ENCODE measurements at regions not wholly inside any gene's neighbourhood (a gene's known extent, or its start where the extent isn't known, plus 50 kb on each side); places are given as distances from the start of the nearest gene placed in this dataset.
"Not testable (repeated sequence)": the region's sequence is repeated elsewhere in the genome, so short reads cannot be mapped to it uniquely, and the experiment has no call there.

DNA sequence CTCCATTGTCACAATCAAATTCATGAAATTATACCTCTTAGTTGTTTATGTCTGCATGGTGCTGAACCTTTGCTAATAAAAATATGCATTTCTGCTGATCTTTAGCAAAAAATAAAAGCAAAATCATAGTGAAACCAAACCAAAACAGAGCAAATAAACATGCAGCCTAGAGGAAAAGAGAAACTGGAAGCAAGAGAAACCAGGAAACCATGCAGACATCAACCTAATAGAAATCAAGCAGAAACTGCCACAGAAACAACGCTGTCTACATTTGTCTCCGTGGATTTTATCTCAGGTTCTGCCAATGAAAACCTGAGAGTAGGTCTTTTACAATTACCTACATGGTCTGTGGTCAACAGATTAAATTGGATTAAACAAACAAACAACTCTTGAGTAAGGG is 173.7 kb downstream of the SYT10 start:
- Histone ChIP-seq H3K4me3 (ENCODE audit: low read length) (no peak overlapping the region), H3K4me1 (ENCODE audit: insufficient read depth, low read length) (peaks cover 8% of the 10 kb centered on the region; the same call in 1 of the 2 replicates), H3K9me3 (ENCODE audit: insufficient read depth, low read depth, low read length) (no peaks in the 10 kb centered on the region), H3K27ac (ENCODE audit: low read depth, low read length) (0 out of 2 replicates have a peak overlapping the region, but pooled peaks have one; percentile 41), H3K9ac (ENCODE audit: low read depth, low read length) (no peak overlapping the region), H3K27me3 (ENCODE audit: insufficient read depth, low read length) (no peaks in the 10 kb centered on the region), H3K36me3 (ENCODE audit: insufficient read depth, low read length) (no peaks in the 10 kb centered on the region)
- WGBS, result 93% methylated on average over 2 of the region's 2 CpGs

DNA sequence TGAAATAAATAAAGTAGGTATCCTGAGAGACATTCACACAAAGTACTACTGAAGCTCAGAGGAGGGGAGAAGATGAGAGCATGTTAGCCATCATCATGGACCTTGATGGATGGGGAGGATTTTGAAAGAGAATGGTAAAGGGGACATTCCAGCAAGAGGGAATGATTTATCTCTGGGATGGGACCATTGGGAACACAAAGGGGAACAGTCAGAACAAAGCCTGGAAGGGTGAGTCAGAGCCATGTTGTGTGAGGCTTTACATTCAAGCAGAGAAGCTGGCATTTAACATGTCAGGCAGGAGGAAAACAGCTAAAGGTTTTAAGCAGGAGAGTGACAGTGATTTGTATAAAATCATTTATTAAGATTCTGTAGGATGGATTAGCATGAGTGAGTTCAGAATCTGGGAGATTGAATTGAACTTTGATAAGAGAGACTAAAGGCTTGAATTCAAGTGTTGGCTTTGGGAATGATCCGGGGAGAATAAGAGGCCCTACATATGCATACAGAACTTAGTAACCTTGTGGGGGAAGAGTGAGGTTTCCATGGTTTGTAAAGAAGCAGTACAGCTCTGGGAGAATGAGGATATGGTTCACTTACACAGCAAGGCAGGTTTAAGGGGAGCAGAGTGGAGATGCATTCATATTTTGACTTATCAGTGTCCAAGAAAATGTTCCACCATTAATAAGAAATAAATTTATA is 174.4 kb downstream of the SYT10 start:
- Histone ChIP-seq H3K4me3 (ENCODE audit: low read length) (no peak overlapping the region), H3K9ac (ENCODE audit: low read depth, low read length) (no peak overlapping the region), H3K4me1 (ENCODE audit: insufficient read depth, low read length) (peaks cover 8% of the 10 kb centered on the region; the same call in 1 of the 2 replicates), H3K27me3 (ENCODE audit: insufficient read depth, low read length) (no peaks in the 10 kb centered on the region), H3K9me3 (ENCODE audit: insufficient read depth, low read depth, low read length) (no peaks in the 10 kb centered on the region), H3K27ac (ENCODE audit: low read depth, low read length) (no peak overlapping the region), H3K36me3 (ENCODE audit: insufficient read depth, low read length) (no peaks in the 10 kb centered on the region)
- WGBS, result 80% methylated on average over 1 of the region's 1 CpG

DNA sequence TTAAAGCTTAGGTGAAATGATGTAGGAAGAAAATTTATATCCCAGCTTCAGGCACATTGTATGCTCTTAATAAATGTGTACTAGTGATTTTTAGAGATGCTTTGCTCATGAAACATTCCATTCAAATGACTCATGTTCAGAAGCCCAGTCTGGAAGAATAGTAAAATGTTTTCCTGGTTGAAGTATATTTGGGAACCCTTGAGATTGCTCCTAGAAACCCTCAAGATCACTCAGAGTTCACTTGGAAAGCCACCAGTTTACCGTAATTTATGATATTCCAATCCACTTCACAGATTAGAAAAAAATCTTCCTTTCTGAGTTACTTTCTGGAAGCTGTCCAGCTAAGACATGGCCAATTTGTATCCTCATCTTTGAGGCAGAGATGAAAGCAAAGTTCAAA is 186.4 kb downstream of the SYT10 start:
- no peak overlapping the region for H3K9ac ChIP-seq (ENCODE audit: low read depth, low read length)
- no peaks in the 10 kb centered on the region for H3K4me1 ChIP-seq (ENCODE audit: insufficient read depth, low read length)
- H3K27ac ChIP-seq (ENCODE audit: low read depth, low read length), result no peak overlapping the region
- no peak overlapping the region for H3K4me3 ChIP-seq (ENCODE audit: low read length)
- H3K9me3 ChIP-seq (ENCODE audit: insufficient read depth, low read depth, low read length), result no peaks in the 10 kb centered on the region
- 94% methylated on average over 1 of the region's 1 CpG for WGBS
- no peaks in the 10 kb centered on the region for H3K36me3 ChIP-seq (ENCODE audit: insufficient read depth, low read length)
- no peaks in the 10 kb centered on the region for H3K27me3 ChIP-seq (ENCODE audit: insufficient read depth, low read length)

DNA sequence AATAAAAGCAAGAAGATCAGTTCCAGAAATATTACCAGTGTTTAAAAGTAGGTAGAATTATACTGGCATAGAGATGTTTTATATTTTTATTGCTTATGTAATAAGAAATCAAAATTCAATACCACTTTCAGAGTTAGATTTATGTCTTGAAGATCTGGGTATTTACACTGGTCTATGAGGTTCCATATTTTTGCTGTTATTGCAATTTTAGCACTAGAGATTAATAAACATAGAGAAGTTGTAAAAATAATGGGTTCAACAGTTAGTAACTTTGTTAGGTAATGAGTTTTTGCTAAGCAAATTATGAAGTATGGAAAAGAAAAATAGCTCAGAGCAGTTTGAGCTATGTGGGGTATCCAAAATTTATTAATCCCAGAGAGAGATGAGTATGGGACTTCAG is 188.1 kb downstream of the SYT10 start:
- no peaks in the 10 kb centered on the region for H3K27me3 ChIP-seq (ENCODE audit: insufficient read depth, low read length)
- no peaks in the 10 kb centered on the region for H3K9me3 ChIP-seq (ENCODE audit: insufficient read depth, low read depth, low read length)
- H3K4me3 ChIP-seq (ENCODE audit: low read length), result no peak overlapping the region
- no peaks in the 10 kb centered on the region for H3K4me1 ChIP-seq (ENCODE audit: insufficient read depth, low read length)
- H3K27ac ChIP-seq (ENCODE audit: low read depth, low read length), result no peak overlapping the region
- no peaks in the 10 kb centered on the region for H3K36me3 ChIP-seq (ENCODE audit: insufficient read depth, low read length)
- no peak overlapping the region for H3K9ac ChIP-seq (ENCODE audit: low read depth, low read length)

DNA sequence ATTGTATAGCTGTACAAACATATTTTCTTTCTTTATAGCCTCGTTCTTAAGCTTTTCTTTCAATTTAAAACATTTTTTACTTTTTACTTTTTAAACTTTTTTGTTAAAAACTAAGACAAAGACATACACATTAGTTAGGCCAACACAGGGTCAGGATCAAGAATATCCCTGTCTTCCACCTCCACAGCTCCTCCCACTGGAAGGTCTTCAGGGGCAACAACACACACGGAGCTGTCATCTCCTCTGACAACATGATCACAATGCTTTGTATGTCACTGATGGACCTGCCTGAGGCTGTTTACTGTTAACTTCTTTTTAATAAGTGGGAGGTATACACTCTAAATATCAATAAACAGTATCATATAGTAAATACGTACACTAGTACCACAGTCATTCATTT is 191.3 kb downstream of the SYT10 start:
- no peaks in the 10 kb centered on the region for H3K4me1 ChIP-seq (ENCODE audit: insufficient read depth, low read length)
- H3K27me3 ChIP-seq (ENCODE audit: insufficient read depth, low read length), result no peaks in the 10 kb centered on the region
- H3K36me3 ChIP-seq (ENCODE audit: insufficient read depth, low read length), result no peaks in the 10 kb centered on the region
- H3K4me3 ChIP-seq (ENCODE audit: low read length), result no peak overlapping the region
- no peak overlapping the region for H3K27ac ChIP-seq (ENCODE audit: low read depth, low read length)
- WGBS, result 72% methylated on average over 2 of the region's 3 CpGs
- no peak overlapping the region for H3K9ac ChIP-seq (ENCODE audit: low read depth, low read length)
- H3K9me3 ChIP-seq (ENCODE audit: insufficient read depth, low read depth, low read length), result no peaks in the 10 kb centered on the region

DNA sequence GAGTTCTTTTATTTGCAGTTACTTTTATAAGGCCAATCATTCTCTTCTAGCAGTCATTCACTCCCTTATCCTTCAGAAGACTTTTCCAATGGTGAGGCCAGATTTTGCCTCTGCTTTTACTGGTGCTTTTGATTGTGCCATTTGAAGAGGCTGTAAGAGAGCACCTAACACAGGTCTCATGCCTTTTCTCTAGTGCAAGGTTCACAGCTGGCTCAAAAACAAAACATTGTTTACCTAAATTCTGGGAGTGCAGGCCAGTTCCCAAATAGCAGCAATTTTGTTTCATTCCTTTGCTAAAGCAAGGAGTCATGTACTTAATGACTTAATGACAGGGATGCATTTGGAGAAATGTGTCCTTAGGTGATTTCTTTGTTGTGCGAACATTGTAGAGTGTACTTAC is 192.0 kb downstream of the SYT10 start:
- WGBS, result 100% methylated on average over 1 of the region's 1 CpG

DNA sequence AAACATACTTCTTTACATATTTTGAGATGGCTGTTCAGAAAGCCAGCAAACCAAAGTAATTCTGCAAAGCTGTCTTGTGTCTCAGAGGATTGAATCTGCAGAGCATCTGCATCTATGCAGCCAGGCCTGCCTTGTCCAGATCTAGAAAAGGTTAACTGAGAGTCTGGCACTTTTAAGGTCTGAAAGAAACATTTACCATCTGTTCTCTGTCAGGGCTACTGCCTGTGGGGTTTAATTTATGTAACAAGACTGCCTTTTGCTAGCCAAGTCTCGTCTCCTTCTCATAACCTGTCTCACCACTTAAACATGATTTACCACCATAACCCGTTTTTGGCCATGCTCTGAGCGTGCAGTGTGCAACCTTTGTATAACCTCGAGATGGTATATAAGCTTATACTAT is 194.2 kb downstream of the SYT10 start:
- no peaks in the 10 kb centered on the region for H3K4me1 ChIP-seq (ENCODE audit: insufficient read depth, low read length)
- H3K27me3 ChIP-seq (ENCODE audit: insufficient read depth, low read length), result no peaks in the 10 kb centered on the region
- H3K4me3 ChIP-seq (ENCODE audit: low read length), result no peak overlapping the region
- no peaks in the 10 kb centered on the region for H3K9me3 ChIP-seq (ENCODE audit: insufficient read depth, low read depth, low read length)
- no peaks in the 10 kb centered on the region for H3K36me3 ChIP-seq (ENCODE audit: insufficient read depth, low read length)
- no peak overlapping the region for H3K9ac ChIP-seq (ENCODE audit: low read depth, low read length)
- 95% methylated on average over 2 of the region's 4 CpGs for WGBS
- H3K27ac ChIP-seq (ENCODE audit: low read depth, low read length), result no peak overlapping the region

More for the DNA sequence above, 192.0 kb downstream of the SYT10 start:
- no peaks in the 10 kb centered on the region for H3K9me3 ChIP-seq (ENCODE audit: insufficient read depth, low read depth, low read length)
- H3K4me3 ChIP-seq (ENCODE audit: low read length), result no peak overlapping the region
- H3K27me3 ChIP-seq (ENCODE audit: insufficient read depth, low read length), result no peaks in the 10 kb centered on the region
- no peak overlapping the region for H3K27ac ChIP-seq (ENCODE audit: low read depth, low read length)
- no peaks in the 10 kb centered on the region for H3K4me1 ChIP-seq (ENCODE audit: insufficient read depth, low read length)
- no peaks in the 10 kb centered on the region for H3K36me3 ChIP-seq (ENCODE audit: insufficient read depth, low read length)
- no peak overlapping the region for H3K9ac ChIP-seq (ENCODE audit: low read depth, low read length)

DNA sequence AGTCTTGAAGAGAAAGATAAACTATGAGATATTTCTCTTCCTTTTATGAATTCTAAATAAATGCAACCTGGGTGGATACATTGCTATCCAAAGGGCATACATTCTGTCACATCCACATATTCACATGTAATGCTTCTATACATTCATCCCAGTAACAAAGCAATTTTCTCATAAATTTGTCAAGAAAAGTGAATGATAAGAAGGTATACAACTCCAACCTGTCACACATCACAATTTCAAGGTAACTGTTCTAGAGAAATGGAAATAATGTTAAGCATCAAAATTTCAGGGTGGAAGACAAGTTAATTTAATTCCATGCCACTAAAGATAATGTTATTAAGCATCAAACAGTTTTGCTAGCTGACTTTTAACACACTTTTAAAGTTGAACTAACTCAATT is 212.9 kb downstream of the SYT10 start:
- H3K9me3 ChIP-seq (ENCODE audit: insufficient read depth, low read depth, low read length), result no peaks in the 10 kb centered on the region; the same call in 1 of the 2 replicates
- no peaks in the 10 kb centered on the region for H3K36me3 ChIP-seq (ENCODE audit: insufficient read depth, low read length)
- H3K9ac ChIP-seq (ENCODE audit: low read depth, low read length), result no peak overlapping the region

DNA sequence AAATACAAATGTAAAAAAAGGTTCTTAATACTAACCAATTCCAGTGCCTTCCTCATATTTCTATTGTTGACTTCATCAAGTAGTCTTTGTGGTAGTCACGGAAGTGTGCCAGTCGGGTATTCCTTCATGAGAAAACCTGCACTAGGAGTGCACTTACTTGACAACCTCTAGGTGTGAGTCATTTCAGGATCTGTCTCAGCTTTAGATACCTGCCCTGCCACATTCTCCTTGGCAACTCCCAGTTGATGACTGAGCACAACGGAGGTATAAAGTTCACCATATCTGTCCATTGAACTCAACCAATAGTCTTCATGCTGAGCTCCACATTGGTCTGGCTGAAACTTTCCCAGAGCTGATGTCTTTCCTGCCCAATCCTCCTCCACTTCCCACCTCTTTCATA is 215.7 kb downstream of the SYT10 start:
- no peaks in the 10 kb centered on the region for H3K36me3 ChIP-seq (ENCODE audit: insufficient read depth, low read length)
- H3K9me3 ChIP-seq (ENCODE audit: insufficient read depth, low read depth, low read length), result no peaks in the 10 kb centered on the region; the same call in 1 of the 2 replicates
- no peak overlapping the region for H3K4me3 ChIP-seq (ENCODE audit: low read length)
- H3K9ac ChIP-seq (ENCODE audit: low read depth, low read length), result no peak overlapping the region
- no peaks in the 10 kb centered on the region for H3K4me1 ChIP-seq (ENCODE audit: insufficient read depth, low read length)
- H3K27me3 ChIP-seq (ENCODE audit: insufficient read depth, low read length), result no peaks in the 10 kb centered on the region
- no peak overlapping the region for H3K27ac ChIP-seq (ENCODE audit: low read depth, low read length)
- WGBS, result 80% methylated on average over 3 of the region's 3 CpGs

More for the DNA sequence above, 212.9 kb downstream of the SYT10 start:
- Histone ChIP-seq H3K27me3 (ENCODE audit: insufficient read depth, low read length) (no peaks in the 10 kb centered on the region), H3K4me1 (ENCODE audit: insufficient read depth, low read length) (no peaks in the 10 kb centered on the region), H3K4me3 (ENCODE audit: low read length) (no peak overlapping the region), H3K27ac (ENCODE audit: low read depth, low read length) (no peak overlapping the region)

DNA sequence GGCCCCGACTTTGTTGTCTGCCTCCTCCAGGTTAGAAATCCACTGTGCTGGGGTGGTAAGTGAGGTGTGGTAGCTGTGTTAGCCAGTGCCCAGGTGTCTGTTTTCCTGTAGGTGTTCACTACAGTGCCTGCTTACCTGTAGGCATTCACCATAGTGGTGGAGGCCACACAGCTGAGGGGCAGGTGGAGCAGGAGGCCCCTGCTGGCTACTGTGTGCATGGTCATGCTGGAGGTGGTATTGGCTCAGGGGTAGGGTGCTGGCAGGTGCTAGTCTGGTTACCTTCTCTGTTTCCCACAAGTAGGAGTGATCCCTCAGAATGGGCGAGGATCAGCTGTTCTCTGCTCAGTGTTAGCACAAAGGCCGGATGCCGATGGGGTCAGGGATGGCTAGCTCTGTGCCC is 217.3 kb downstream of the SYT10 start:
- H3K4me3 ChIP-seq (ENCODE audit: low read length), result no peak overlapping the region
- no peaks in the 10 kb centered on the region for H3K36me3 ChIP-seq (ENCODE audit: insufficient read depth, low read length)
- no peak overlapping the region for H3K9ac ChIP-seq (ENCODE audit: low read depth, low read length)
- WGBS, result 96% methylated on average over 4 of the region's 4 CpGs
- H3K27me3 ChIP-seq (ENCODE audit: insufficient read depth, low read length), result no peaks in the 10 kb centered on the region
- H3K27ac ChIP-seq (ENCODE audit: low read depth, low read length), result no peak overlapping the region
- no peaks in the 10 kb centered on the region for H3K4me1 ChIP-seq (ENCODE audit: insufficient read depth, low read length)
- H3K9me3 ChIP-seq (ENCODE audit: insufficient read depth, low read depth, low read length), result no peaks in the 10 kb centered on the region; the same call in 1 of the 2 replicates

DNA sequence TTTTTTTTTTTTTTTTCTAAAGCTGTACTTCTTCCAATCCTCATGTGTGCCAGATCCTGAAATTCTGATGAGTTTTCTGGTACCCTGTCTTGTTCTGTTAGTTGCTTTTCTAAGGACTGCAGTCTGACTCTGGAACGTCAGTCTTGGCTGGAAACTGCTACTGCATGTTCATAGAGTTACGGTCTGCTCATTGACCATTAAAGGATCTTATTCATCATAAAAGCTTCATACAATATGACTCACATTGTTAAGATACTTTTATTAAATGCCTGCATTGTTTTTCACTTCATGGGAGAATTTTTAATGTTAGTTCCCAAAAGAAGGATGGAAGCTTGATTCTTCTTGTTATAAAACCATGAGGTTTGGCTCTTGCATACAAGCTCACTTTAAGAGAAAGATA is 233.6 kb downstream of the SYT10 start:
- Histone ChIP-seq H3K36me3 (ENCODE audit: insufficient read depth, low read length) (no peaks in the 10 kb centered on the region), H3K27ac (ENCODE audit: low read depth, low read length) (no peak overlapping the region), H3K27me3 (ENCODE audit: insufficient read depth, low read length) (no peaks in the 10 kb centered on the region), H3K9me3 (ENCODE audit: insufficient read depth, low read depth, low read length) (no peaks in the 10 kb centered on the region), H3K4me1 (ENCODE audit: insufficient read depth, low read length) (no peaks in the 10 kb centered on the region), H3K9ac (ENCODE audit: low read depth, low read length) (no peak overlapping the region), H3K4me3 (ENCODE audit: low read length) (no peak overlapping the region)
- WGBS, result 88% methylated on average over 2 of the region's 2 CpGs

DNA sequence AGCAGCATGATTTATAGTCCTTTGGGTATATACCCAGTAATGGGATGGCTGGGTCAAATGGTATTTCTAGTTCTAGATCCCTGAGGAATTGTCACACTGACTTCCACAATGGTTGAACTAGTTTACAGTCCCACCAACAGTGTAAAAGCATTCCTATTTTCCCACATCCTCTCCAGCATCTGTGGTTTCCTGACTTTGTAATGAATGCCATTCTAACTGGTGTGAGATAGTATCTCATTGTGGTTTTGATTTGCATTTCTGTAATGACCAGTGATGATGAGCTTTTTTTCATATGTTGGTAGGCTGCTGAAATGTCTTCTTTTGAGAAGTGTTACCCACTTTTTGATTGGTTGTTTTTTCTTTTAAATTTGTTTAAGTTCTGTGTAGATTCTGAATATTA is 245.2 kb downstream of the SYT10 start:
- H3K27ac ChIP-seq (ENCODE audit: low read depth, low read length); H3K4me3 ChIP-seq (ENCODE audit: low read length); H3K9me3 ChIP-seq (ENCODE audit: insufficient read depth, low read depth, low read length); H3K9ac ChIP-seq (ENCODE audit: low read depth, low read length); H3K27me3 ChIP-seq (ENCODE audit: insufficient read depth, low read length); H3K4me1 ChIP-seq (ENCODE audit: insufficient read depth, low read length); H3K36me3 ChIP-seq (ENCODE audit: insufficient read depth, low read length): not testable (repeated sequence)

All from HUES64 (cell line).